ENCODE measurements at regions not wholly inside any gene's neighbourhood (a gene's known extent, or its start where the extent isn't known, plus 50 kb on each side); places are given as distances from the start of the nearest gene placed in this dataset.

DNA sequence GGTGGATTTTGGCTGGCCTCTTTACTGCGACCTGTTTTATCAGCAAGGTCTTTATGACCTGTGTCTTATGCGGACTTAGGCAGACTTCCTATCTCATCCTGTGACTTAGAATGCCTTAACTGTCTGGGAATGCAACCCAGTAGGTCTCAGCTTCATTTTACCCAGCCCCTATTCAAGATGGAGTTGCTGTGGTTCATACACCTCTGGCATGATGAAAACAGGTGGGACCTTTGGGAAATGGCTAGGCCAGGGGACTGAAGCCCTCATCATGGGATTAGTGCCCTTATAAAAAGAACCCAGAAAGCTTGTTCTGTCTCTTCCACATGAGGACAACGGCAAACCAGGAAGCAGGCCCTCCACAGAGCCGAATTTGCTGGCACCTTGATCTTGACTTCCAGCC, 172.1 kb upstream of the MYO3A start:
- H3K4me3 ChIP-seq (replicated peaks in 1 of 4; ENCODE audit: control extremely low read depth in 1 of 4, insufficient read depth in 1 of 4, low read depth in 3 of 4, low read length in 4 of 4): no peak overlapping the region
- TF ChIP-seq EZH2 (IDR thresholded peaks at IDR 0.05; ENCODE audit: low read length, missing control alignments): no peak
- TF ChIP-seq, protein P1, sequence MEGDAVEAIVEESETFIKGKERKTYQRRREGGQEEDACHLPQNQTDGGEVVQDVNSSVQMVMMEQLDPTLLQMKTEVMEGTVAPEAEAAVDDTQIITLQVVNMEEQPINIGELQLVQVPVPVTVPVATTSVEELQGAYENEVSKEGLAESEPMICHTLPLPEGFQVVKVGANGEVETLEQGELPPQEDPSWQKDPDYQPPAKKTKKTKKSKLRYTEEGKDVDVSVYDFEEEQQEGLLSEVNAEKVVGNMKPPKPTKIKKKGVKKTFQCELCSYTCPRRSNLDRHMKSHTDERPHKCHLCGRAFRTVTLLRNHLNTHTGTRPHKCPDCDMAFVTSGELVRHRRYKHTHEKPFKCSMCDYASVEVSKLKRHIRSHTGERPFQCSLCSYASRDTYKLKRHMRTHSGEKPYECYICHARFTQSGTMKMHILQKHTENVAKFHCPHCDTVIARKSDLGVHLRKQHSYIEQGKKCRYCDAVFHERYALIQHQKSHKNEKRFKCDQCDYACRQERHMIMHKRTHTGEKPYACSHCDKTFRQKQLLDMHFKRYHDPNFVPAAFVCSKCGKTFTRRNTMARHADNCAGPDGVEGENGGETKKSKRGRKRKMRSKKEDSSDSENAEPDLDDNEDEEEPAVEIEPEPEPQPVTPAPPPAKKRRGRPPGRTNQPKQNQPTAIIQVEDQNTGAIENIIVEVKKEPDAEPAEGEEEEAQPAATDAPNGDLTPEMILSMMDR (conservative IDR thresholded peaks at IDR 0.05 in 1 of 2, IDR thresholded peaks at IDR 0.05 in 1 of 2; ENCODE audit: low read depth in 1 of 2, low read length in 2 of 2): no peak

DNA sequence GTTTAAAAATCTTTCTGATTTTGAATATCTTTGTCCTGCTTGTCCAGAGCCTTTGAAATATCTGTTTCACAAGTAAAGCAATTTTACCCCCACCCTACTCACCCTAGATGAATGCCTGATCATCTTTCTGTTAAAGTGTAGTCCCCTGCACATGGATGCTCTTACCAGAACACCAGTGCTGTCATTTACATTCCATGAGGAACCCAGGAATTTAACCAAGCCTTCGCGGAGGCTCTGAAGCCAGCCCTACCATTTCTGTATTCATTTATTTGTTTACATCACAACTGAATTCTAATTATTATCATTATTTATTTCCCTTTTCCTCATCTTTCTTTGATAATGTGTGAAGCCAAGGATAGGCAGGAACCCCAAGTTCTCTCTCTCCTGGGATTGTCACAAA, 167.8 kb upstream of the MYO3A start:
- Histone ChIP-seq H3K36me3 (ENCODE audit: control insufficient read depth, insufficient read depth, low read length) (no peaks in the 10 kb centered on the region), H3K79me2 (ENCODE audit: control insufficient read depth, insufficient read depth, low read length) (no peaks in the 10 kb centered on the region), H2AFZ (ENCODE audit: low read length) (no peak overlapping the region), H3K27me3 (ENCODE audit: control insufficient read depth, insufficient read depth, low read length) (no peaks in the 10 kb centered on the region), H4K20me1 (ENCODE audit: control insufficient read depth, extremely low read depth, insufficient read depth, low read length) (no peaks in the 10 kb centered on the region), H3K9ac (ENCODE audit: insufficient read depth, low read length) (no peak overlapping the region), H3K4me2 (ENCODE audit: extremely low read depth, insufficient read depth, low read length) (no peak overlapping the region), H3K4me1 (ENCODE audit: control insufficient read depth, extremely low read depth, insufficient read depth, low read length) (no peaks in the 10 kb centered on the region), H3K9me3 (ENCODE audit: control insufficient read depth, insufficient read depth, low read depth, low read length) (no peaks in the 10 kb centered on the region), H3K4me3 (replicated peaks in 1 of 4; ENCODE audit: control extremely low read depth in 1 of 4, insufficient read depth in 1 of 4, low read depth in 3 of 4, low read length in 4 of 4) (no peak overlapping the region), H3K27ac (ENCODE audit: insufficient read depth, low read length) (no peak overlapping the region)
- no peak for DNase-seq (ENCODE audit: low read depth in 2 of 2)
- TF ChIP-seq, protein P1 (conservative IDR thresholded peaks at IDR 0.05 in 1 of 2, IDR thresholded peaks at IDR 0.05 in 1 of 2; ENCODE audit: low read depth in 1 of 2, low read length in 2 of 2): no peak
- no peak for TF ChIP-seq EZH2 (IDR thresholded peaks at IDR 0.05; ENCODE audit: low read length, missing control alignments)

More for the DNA sequence above, 172.1 kb upstream of the MYO3A start:
- Histone ChIP-seq H3K27ac (ENCODE audit: insufficient read depth, low read length) (no peak overlapping the region), H3K4me2 (ENCODE audit: extremely low read depth, insufficient read depth, low read length) (no peak overlapping the region), H3K27me3 (ENCODE audit: control insufficient read depth, insufficient read depth, low read length) (no peaks in the 10 kb centered on the region), H3K9ac (ENCODE audit: insufficient read depth, low read length) (no peak overlapping the region), H3K79me2 (ENCODE audit: control insufficient read depth, insufficient read depth, low read length) (no peaks in the 10 kb centered on the region), H3K9me3 (ENCODE audit: control insufficient read depth, insufficient read depth, low read depth, low read length) (no peaks in the 10 kb centered on the region), H3K36me3 (ENCODE audit: control insufficient read depth, insufficient read depth, low read length) (no peaks in the 10 kb centered on the region), H2AFZ (ENCODE audit: low read length) (no peak overlapping the region), H4K20me1 (ENCODE audit: control insufficient read depth, extremely low read depth, insufficient read depth, low read length) (no peaks in the 10 kb centered on the region), H3K4me1 (ENCODE audit: control insufficient read depth, extremely low read depth, insufficient read depth, low read length) (no peaks in the 10 kb centered on the region)
- no peak for DNase-seq (ENCODE audit: low read depth in 2 of 2)

DNA sequence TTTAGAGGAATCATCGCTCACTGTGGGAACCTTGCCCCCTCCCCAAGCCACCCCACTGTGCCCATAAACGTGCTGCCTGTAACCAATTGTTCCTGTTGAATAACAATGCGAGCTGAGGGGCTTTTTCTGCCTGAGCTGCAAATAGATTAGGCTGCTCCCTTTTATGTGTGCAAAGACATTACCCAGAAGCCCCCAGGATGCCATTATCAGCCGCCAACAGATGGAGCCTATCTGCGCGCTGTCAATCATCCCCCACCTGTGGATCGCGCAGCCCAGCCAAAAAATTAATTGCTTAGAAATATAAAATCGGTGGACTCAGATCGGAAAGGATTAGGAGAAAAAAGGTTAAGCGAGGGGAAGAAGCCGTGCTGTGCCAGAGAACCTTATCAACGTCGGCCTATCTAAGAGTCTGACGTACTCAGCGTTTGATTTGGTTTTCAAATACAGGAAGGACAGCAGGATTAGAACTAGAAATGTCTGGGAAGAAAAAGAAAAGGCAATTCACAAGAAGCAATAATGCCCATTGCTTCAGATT, 167.3 kb upstream of the MYO3A start:
- Histone ChIP-seq H3K9me3 (ENCODE audit: control insufficient read depth, insufficient read depth, low read depth, low read length) (no peaks in the 10 kb centered on the region), H3K27ac (ENCODE audit: insufficient read depth, low read length) (no peak overlapping the region), H3K4me1 (ENCODE audit: control insufficient read depth, extremely low read depth, insufficient read depth, low read length) (no peaks in the 10 kb centered on the region), H3K36me3 (ENCODE audit: control insufficient read depth, insufficient read depth, low read length) (no peaks in the 10 kb centered on the region), H3K4me3 (replicated peaks in 1 of 4; ENCODE audit: control extremely low read depth in 1 of 4, insufficient read depth in 1 of 4, low read depth in 3 of 4, low read length in 4 of 4) (no peak overlapping the region), H4K20me1 (ENCODE audit: control insufficient read depth, extremely low read depth, insufficient read depth, low read length) (no peaks in the 10 kb centered on the region), H3K79me2 (ENCODE audit: control insufficient read depth, insufficient read depth, low read length) (no peaks in the 10 kb centered on the region), H3K4me2 (ENCODE audit: extremely low read depth, insufficient read depth, low read length) (no peak overlapping the region), H2AFZ (ENCODE audit: low read length) (no peak overlapping the region), H3K27me3 (ENCODE audit: control insufficient read depth, insufficient read depth, low read length) (no peaks in the 10 kb centered on the region), H3K9ac (ENCODE audit: insufficient read depth, low read length) (no peak overlapping the region)
- TF ChIP-seq, protein P1 (conservative IDR thresholded peaks at IDR 0.05 in 1 of 2, IDR thresholded peaks at IDR 0.05 in 1 of 2; ENCODE audit: low read depth in 1 of 2, low read length in 2 of 2): no peak
- TF ChIP-seq EZH2 (IDR thresholded peaks at IDR 0.05; ENCODE audit: low read length, missing control alignments): no peak
- no peak for DNase-seq (ENCODE audit: low read depth in 2 of 2)

All from fibroblast of lung (primary cell).